Erythroblast (primary cell): ENCODE measurements at regions not wholly inside any gene's neighbourhood (a gene's known extent, or its start where the extent isn't known, plus 50 kb on each side); places are given as distances from the start of the nearest gene placed in this dataset.
A peak's percentile ranks its signal among the peaks of the same experiment; 100 is the strongest.

Source experiments
- GATA1 ChIP-seq: IDR thresholded peaks from 2 replicates; pipeline ENCODE4 v1.6.1; 2011; ENCODE audit warnings: low read depth, mild to moderate bottlenecking, control low read depth, low read length, moderate library complexity
- POLR2A ChIP-seq: IDR thresholded peaks from 2 replicates; pipeline ENCODE4 v1.6.1; 2011; ENCODE audit warnings: mild to moderate bottlenecking, low read length

DNA sequence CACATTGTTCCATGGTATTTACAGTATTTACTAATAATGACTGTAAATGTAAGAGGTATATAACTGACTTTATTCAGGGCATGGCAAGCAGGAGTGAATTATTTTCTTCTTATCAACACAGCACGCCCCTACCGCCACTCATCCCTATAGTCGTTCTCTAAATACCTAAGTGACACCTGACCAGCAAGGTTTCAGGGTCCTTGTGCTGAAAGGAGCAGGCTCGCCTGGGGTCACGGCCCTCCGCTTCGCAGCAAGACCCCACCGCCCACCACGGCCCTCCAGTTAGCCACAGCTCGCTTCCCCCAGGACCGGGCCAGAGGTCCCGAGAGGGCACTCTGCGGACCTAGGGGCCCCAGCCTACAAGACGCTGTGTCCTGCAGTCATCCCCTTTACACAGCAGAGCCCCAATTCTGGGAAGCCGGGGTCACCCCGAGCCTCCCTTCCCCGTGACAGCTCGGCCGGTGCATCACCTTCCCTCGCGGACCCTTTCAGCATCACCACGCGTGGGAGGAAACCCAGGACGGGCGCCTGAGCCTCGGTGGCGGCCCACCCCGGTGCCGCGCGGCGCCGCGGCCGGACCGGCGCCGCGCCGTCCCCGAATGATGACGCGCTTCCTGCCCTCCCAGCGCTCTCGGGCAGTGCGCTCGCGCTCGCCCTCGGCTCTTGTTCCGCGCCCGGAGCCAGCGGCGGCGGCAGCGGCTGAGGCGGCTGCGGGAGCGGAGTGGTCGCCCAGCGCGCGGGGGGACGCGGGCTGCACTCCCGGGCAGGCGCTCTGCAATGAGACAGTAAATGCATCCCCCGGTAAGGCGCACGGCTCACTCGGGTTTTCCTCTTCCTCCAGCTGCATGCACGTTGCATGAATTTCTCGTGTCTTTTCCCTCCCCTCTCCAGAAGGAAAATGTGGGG is 225.1 kb upstream of the C2CD4B start, which contains the start of gene TLN2:
- TF ChIP-seq POLR2A (peak; percentile 92), GATA1 (no peak)
